WTC11 (cell line): ENCODE measurements at regions not wholly inside any gene's neighbourhood (a gene's known extent, or its start where the extent isn't known, plus 50 kb on each side); places are given as distances from the start of the nearest gene placed in this dataset.

Experiments
- ATAC-seq: fragments of 200-7000 bp; cut with Tn5 transposase; 2 replicates; pipeline ENCODE4 v1.10.0; 2021; ENCODE audit warnings: mild to moderate bottlenecking, moderate library complexity
- CTCF ChIA-PET: fragments of 300-600 bp; sonication (Branson Sonifier 250); formaldehyde crosslinking; loops from one replicate; lab custom pipeline; 2021; ENCODE audit warnings: antibody characterized with exemption; lab: Charles Lee
- POLR2A ChIA-PET: fragments of 350-600 bp; sonication (Branson Sonifier 250); formaldehyde crosslinking; loops from one replicate; lab custom pipeline; 2021; ENCODE audit warnings: antibody characterized with exemption; lab: Charles Lee
- DNase-seq: peaks from one replicate; pipeline ENCODE4 v3.0.0; 2021; ENCODE audit warnings: low spot score
- H3K27ac Mint-ChIP-seq: 2 replicates; pipeline ENCODE4 v1.8.0; 2021; ENCODE audit warnings: mixed read lengths
- H3K27me3 Mint-ChIP-seq: 2 replicates; pipeline ENCODE4 v1.8.0; 2021; ENCODE audit warnings: low read depth, mild to moderate bottlenecking, moderate library complexity, mixed read lengths
- H3K36me3 Mint-ChIP-seq: 2 replicates; pipeline ENCODE4 v1.8.0; 2021; ENCODE audit warnings: mixed read lengths
- H3K4me1 Mint-ChIP-seq: 2 replicates; pipeline ENCODE4 v1.8.0; 2022; ENCODE audit warnings: mixed read lengths
- H3K4me3 Mint-ChIP-seq: 2 replicates; pipeline ENCODE4 v1.8.0; 2021; ENCODE audit warnings: mild to moderate bottlenecking, moderate library complexity, mixed read lengths
- H3K9me3 Mint-ChIP-seq: 2 replicates; pipeline ENCODE4 v1.8.0; 2021; ENCODE audit warnings: mixed read lengths
- E2F5 ChIP-seq: sonication (generic); formaldehyde crosslinking; IDR thresholded peaks from 2 replicates; pipeline ENCODE4 v1.8.1; 2022; ENCODE audit warnings: mild to moderate bottlenecking, moderate library complexity, missing genetic modification reagents
- FOXP4 ChIP-seq: sonication (generic); formaldehyde crosslinking; IDR thresholded peaks from 2 replicates; pipeline ENCODE4 v1.8.0; 2022; ENCODE audit warnings: mild to moderate bottlenecking, missing genetic modification reagents
- GRHL2 ChIP-seq: fragments of 250-450 bp; sonication (Bioruptor Pico); IDR thresholded peaks from 2 replicates; pipeline ENCODE4 v1.8.0; 2022; ENCODE audit warnings: mild to moderate bottlenecking, moderate library complexity; ENCODE audit not compliant: insufficient replicate concordance, severe bottlenecking
- GTF2I ChIP-seq: fragments of 250-450 bp; sonication (Bioruptor Pico); conservative IDR thresholded peaks from 2 replicates; pipeline ENCODE4 v1.4.0; 2021; ENCODE audit warnings: mild to moderate bottlenecking
- HMGA2 ChIP-seq: fragments of 250-450 bp; sonication (Bioruptor Pico); IDR thresholded peaks from 2 replicates; pipeline ENCODE4 v1.4.0; 2021; ENCODE audit warnings: mild to moderate bottlenecking, moderate library complexity
- JUN ChIP-seq: sonication (generic); formaldehyde crosslinking; IDR thresholded peaks from 2 replicates; pipeline ENCODE4 v1.8.0; 2023; ENCODE audit warnings: mild to moderate bottlenecking, missing genetic modification reagents
- MAX ChIP-seq: sonication (generic); formaldehyde crosslinking; IDR thresholded peaks from 2 replicates; pipeline ENCODE4 v1.8.0; 2022; ENCODE audit warnings: mild to moderate bottlenecking, missing genetic modification reagents
- MXD4 ChIP-seq: fragments of 250-450 bp; sonication (Bioruptor Pico); IDR thresholded peaks from 2 replicates; pipeline ENCODE4 v1.8.0; 2021; ENCODE audit warnings: mild to moderate bottlenecking, moderate library complexity, borderline replicate concordance
- MYBL2 ChIP-seq: sonication (generic); formaldehyde crosslinking; IDR thresholded peaks from 2 replicates; pipeline ENCODE4 v1.8.1; 2023; ENCODE audit warnings: mild to moderate bottlenecking, moderate library complexity, missing genetic modification reagents
- NR1H2 ChIP-seq: sonication (generic); formaldehyde crosslinking; IDR thresholded peaks from 2 replicates; pipeline ENCODE4 v1.9.0; 2021; ENCODE audit warnings: mild to moderate bottlenecking, moderate library complexity, missing genetic modification reagents
- NR2C2 ChIP-seq: sonication (generic); formaldehyde crosslinking; IDR thresholded peaks from 2 replicates; pipeline ENCODE4 v1.8.0; 2022; ENCODE audit warnings: mild to moderate bottlenecking, missing genetic modification reagents
- SMAD4 ChIP-seq: sonication (generic); formaldehyde crosslinking; IDR thresholded peaks from 2 replicates; pipeline ENCODE4 v1.8.0; 2022; ENCODE audit warnings: mild to moderate bottlenecking, missing genetic modification reagents
- ZBTB21 ChIP-seq: sonication (generic); formaldehyde crosslinking; IDR thresholded peaks from 2 replicates; pipeline ENCODE4 v1.8.1; 2023; ENCODE audit warnings: mild to moderate bottlenecking, missing genetic modification reagents, borderline replicate concordance
- ZNF281 ChIP-seq: sonication (generic); formaldehyde crosslinking; IDR thresholded peaks from 2 replicates; pipeline ENCODE4 v1.8.0; 2023; ENCODE audit warnings: mild to moderate bottlenecking, missing genetic modification reagents
- ZNF671 ChIP-seq: fragments of 250-450 bp; sonication (Bioruptor Pico); IDR thresholded peaks from 2 replicates; pipeline ENCODE4 v1.8.0; 2021; ENCODE audit warnings: mild to moderate bottlenecking
- TF ChIP-seq, protein P1 (sequence below): fragments of 250-450 bp; sonication (Bioruptor Pico); conservative IDR thresholded peaks from 2 replicates; pipeline ENCODE4 v1.9.0; 2021; ENCODE audit warnings: mild to moderate bottlenecking
- TF ChIP-seq, protein P2 (sequence below): fragments of 250-450 bp; sonication (Bioruptor Pico); IDR thresholded peaks from 2 replicates; pipeline ENCODE4 v1.9.0; 2021; ENCODE audit warnings: mild to moderate bottlenecking
- TF ChIP-seq, protein P3 (sequence below): fragments of 200-600 bp; IDR thresholded peaks from 2 replicates; pipeline ENCODE4 v1.8.0; 2022; ENCODE audit warnings: antibody characterized with exemption
- TF ChIP-seq, protein P4 (sequence below): sonication (generic); formaldehyde crosslinking; IDR thresholded peaks from 2 replicates; pipeline ENCODE4 v1.8.1; 2022; ENCODE audit warnings: missing genetic modification reagents, borderline replicate concordance

DNA sequence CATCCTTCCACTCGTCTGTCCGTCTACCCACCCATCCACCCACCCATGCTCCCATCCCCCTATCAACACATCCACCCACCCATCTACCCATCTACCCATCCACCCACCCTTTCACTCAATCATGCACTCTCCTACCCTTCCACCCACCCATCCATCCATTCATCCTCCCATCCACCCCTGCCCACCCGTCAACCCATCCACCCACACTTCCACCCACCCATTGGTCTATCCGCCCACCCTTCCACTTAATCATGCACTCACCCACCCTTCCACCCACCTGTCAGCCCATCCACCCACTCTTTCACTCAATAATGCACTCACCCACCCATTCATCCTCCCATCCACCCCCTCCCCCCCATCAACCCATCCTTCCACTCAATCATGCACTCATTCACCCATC is 250.0 kb upstream of the EEF2KMT start:
- CTCF ChIA-PET: no interaction called here
- Mint-ChIP-seq H3K27ac (no peak overlapping the region), H3K4me1 (peaks cover 10% of the 10 kb centered on the region), H3K27me3 (peaks cover 3% of the 10 kb centered on the region; the same call in 1 of the 2 replicates), H3K9me3 (peaks cover 23% of the 10 kb centered on the region)
- POLR2A ChIA-PET: no interaction called here
- DNase-seq: no peak
- no peak for TF ChIP-seq ZNF671
- TF ChIP-seq, all 79 proteins: peak for 0
- ATAC-seq: no peak
- no peaks in the 10 kb centered on the region for H3K36me3 Mint-ChIP-seq
- H3K4me3 Mint-ChIP-seq: no peak overlapping the region

DNA sequence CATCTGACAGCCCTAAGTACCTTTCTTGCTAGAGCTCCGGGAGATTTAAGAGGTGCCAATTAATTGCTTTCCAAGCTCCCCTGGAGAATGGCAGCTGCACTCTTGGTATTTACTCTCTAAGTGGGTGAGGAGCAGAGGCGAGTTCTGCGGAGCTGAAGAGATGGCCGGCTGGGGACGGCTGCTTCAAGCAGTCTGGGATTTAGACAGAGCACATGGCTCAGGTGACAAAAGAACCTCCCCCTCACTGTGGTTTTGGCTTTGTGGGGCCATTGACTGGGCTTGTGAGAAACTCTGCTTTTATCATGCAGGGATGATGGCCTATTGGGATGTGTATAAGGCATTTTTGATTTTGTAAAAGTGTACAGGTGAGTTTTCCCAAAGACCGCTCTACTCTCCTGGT is 239.3 kb upstream of the EEF2KMT start:
- Mint-ChIP-seq H3K4me3 (no peak overlapping the region), H3K27ac (no peak overlapping the region), H3K36me3 (peaks cover 12% of the 10 kb centered on the region), H3K27me3 (peaks cover 2% of the 10 kb centered on the region), H3K9me3 (peaks cover 45% of the 10 kb centered on the region), H3K4me1 (peaks cover 4% of the 10 kb centered on the region)
- peak; percentile 36; the same call in 1 of the 2 replicates for ATAC-seq
- TF ChIP-seq GRHL2 (CRISPR knock-in tag) (no peak), NR2C2 (no peak), ZNF281 (no peak), JUN (no peak), SMAD4 (CRISPR knock-in tag) (no peak), E2F5 (no peak)
- TF ChIP-seq, protein P1, sequence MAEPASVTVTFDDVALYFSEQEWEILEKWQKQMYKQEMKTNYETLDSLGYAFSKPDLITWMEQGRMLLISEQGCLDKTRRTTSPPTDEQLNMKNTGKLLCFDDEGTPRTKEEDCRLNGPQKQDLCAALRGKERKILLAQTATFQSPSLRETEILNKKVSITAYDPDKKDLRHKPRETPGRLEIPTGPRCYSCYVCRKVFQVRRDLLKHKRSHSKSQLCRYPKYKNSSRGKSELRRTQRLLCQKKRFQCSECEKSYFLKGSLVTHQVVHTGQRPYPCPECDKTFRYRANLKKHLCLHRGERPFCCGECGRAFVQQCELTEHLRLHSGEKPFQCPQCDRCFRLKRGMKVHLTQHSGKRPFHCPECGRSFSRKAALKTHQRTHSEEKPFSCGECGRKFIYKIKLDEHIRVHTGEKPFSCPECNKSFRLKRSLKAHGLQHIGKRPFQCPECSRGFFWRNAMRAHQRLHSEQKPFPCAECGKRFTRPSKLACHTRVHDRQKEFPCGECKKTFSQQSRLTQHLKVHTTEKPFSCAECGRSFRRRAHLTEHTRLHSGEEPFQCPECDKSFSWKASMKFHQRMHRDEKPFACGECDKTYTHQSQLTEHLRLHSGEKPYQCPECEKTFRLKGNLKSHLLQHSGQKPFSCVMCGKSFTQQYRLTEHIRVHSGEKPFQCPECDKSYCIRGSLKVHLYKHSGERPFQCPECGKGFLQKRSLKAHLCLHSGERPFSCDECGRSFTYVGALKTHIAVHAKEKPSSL (CRISPR knock-in tag): no peak
- TF ChIP-seq, protein P2, sequence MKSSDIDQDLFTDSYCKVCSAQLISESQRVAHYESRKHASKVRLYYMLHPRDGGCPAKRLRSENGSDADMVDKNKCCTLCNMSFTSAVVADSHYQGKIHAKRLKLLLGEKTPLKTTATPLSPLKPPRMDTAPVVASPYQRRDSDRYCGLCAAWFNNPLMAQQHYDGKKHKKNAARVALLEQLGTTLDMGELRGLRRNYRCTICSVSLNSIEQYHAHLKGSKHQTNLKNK (CRISPR knock-in tag): no peak
- ChIA-PET POLR2A (no interaction called here), CTCF (interaction anchor here (1.0 kb wide), 1 partner anchor 13 kb away, joined by 6 read pairs; no protein-coding TSS in a partner anchor)
- DNase-seq: no peak

- peaks cover 2% of the 10 kb centered on the region for H3K27me3 Mint-ChIP-seq
- POLR2A ChIA-PET: no interaction called here
Observed at GRCh38 chr16:5333991-5334390, 236.4 kb upstream of the EEF2KMT start.

GRCh38 chr16:5333126-5333525 is 235.5 kb upstream of the EEF2KMT start:
- Mint-ChIP-seq H3K9me3 (peaks cover 43% of the 10 kb centered on the region), H3K27ac (no peak overlapping the region), H3K27me3 (peaks cover 2% of the 10 kb centered on the region), H3K4me3 (no peak overlapping the region), H3K36me3 (peaks cover 26% of the 10 kb centered on the region), H3K4me1 (peaks cover 4% of the 10 kb centered on the region)
- ChIA-PET POLR2A (no interaction called here), CTCF (no interaction called here)
- DNase-seq (no peak), ATAC-seq (no peak)
- no peak for TF ChIP-seq GTF2I (CRISPR knock-in tag)
- no peak for TF ChIP-seq MXD4 (CRISPR knock-in tag)
- TF ChIP-seq, protein P3, sequence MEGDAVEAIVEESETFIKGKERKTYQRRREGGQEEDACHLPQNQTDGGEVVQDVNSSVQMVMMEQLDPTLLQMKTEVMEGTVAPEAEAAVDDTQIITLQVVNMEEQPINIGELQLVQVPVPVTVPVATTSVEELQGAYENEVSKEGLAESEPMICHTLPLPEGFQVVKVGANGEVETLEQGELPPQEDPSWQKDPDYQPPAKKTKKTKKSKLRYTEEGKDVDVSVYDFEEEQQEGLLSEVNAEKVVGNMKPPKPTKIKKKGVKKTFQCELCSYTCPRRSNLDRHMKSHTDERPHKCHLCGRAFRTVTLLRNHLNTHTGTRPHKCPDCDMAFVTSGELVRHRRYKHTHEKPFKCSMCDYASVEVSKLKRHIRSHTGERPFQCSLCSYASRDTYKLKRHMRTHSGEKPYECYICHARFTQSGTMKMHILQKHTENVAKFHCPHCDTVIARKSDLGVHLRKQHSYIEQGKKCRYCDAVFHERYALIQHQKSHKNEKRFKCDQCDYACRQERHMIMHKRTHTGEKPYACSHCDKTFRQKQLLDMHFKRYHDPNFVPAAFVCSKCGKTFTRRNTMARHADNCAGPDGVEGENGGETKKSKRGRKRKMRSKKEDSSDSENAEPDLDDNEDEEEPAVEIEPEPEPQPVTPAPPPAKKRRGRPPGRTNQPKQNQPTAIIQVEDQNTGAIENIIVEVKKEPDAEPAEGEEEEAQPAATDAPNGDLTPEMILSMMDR: no peak
- TF ChIP-seq FOXP4 (CRISPR knock-in tag): no peak
- TF ChIP-seq MYBL2: no peak
- TF ChIP-seq MAX: no peak
- no peak for TF ChIP-seq ZBTB21 (CRISPR knock-in tag)
- no peak for TF ChIP-seq NR1H2 (CRISPR knock-in tag)
- TF ChIP-seq, protein P4, sequence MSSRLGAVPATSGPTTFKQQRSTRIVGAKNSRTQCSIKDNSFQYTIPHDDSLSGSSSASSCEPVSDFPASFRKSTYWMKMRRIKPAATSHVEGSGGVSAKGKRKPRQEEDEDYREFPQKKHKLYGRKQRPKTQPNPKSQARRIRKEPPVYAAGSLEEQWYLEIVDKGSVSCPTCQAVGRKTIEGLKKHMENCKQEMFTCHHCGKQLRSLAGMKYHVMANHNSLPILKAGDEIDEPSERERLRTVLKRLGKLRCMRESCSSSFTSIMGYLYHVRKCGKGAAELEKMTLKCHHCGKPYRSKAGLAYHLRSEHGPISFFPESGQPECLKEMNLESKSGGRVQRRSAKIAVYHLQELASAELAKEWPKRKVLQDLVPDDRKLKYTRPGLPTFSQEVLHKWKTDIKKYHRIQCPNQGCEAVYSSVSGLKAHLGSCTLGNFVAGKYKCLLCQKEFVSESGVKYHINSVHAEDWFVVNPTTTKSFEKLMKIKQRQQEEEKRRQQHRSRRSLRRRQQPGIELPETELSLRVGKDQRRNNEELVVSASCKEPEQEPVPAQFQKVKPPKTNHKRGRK (CRISPR knock-in tag): no peak

More at GRCh38 chr16:5333991-5334390, 236.4 kb upstream of the EEF2KMT start:
- peaks cover 38% of the 10 kb centered on the region for H3K9me3 Mint-ChIP-seq
- H3K4me1 Mint-ChIP-seq: peaks cover 4% of the 10 kb centered on the region
- no peak overlapping the region for H3K27ac Mint-ChIP-seq
- CTCF ChIA-PET: no interaction called here
- no peak for DNase-seq
- no peak for TF ChIP-seq HMGA2 (CRISPR knock-in tag)
- H3K4me3 Mint-ChIP-seq: no peak overlapping the region
- ATAC-seq: no peak
- H3K36me3 Mint-ChIP-seq: peaks cover 23% of the 10 kb centered on the region
